ENCODE measurements at regions not wholly inside any gene's neighbourhood (a gene's known extent, or its start where the extent isn't known, plus 50 kb on each side); places are given as distances from the start of the nearest gene placed in this dataset.

GRCh38 chr9:111730937-111731567, 63.7 kb downstream of the SHOC1 start:
- TF ChIP-seq CTCF (IDR thresholded peaks at IDR 0.05; ENCODE audit: poor library complexity) (no peak), EZH2 (IDR thresholded peaks at IDR 0.05; ENCODE audit: borderline replicate concordance) (no peak)
